Endothelial cell (in vitro differentiated cells): ENCODE measurements at regions not wholly inside any gene's neighbourhood (a gene's known extent, or its start where the extent isn't known, plus 50 kb on each side); places are given as distances from the start of the nearest gene placed in this dataset.

ENCODE experiments used
- DNase-seq: peaks from one replicate; pipeline ENCODE4 v3.0.0; 2021; ENCODE audit warnings: low spot score
- H3K27ac Mint-ChIP-seq: one replicate; pipeline ENCODE4 v1.8.0; 2021; ENCODE audit warnings: mixed read lengths, inconsistent platforms; ENCODE audit not compliant: unreplicated experiment
- H3K27me3 Mint-ChIP-seq: one replicate; pipeline ENCODE4 v1.8.0; 2021; ENCODE audit warnings: mild to moderate bottlenecking, moderate library complexity, mixed read lengths, inconsistent platforms; ENCODE audit not compliant: unreplicated experiment
- H3K36me3 Mint-ChIP-seq: one replicate; pipeline ENCODE4 v1.8.0; 2021; ENCODE audit warnings: mild to moderate bottlenecking, low read depth, mixed read lengths, inconsistent platforms; ENCODE audit not compliant: unreplicated experiment
- H3K4me1 Mint-ChIP-seq: one replicate; pipeline ENCODE4 v1.8.0; 2021; ENCODE audit warnings: mild to moderate bottlenecking, mixed read lengths, inconsistent platforms; ENCODE audit not compliant: unreplicated experiment
- H3K4me3 Mint-ChIP-seq: one replicate; pipeline ENCODE4 v1.8.0; 2021; ENCODE audit warnings: mild to moderate bottlenecking, mixed read lengths, inconsistent platforms; ENCODE audit not compliant: unreplicated experiment
- H3K9me3 Mint-ChIP-seq: one replicate; pipeline ENCODE4 v1.8.0; 2021; ENCODE audit warnings: mixed read lengths, inconsistent platforms; ENCODE audit not compliant: unreplicated experiment
- CTCF ChIP-seq: fragments of 200-600 bp; sonication (generic); IDR thresholded peaks from one replicate; pipeline ENCODE4 v1.5.0; 2021; ENCODE audit warnings: antibody characterized with exemption; ENCODE audit not compliant: unreplicated experiment

DNA sequence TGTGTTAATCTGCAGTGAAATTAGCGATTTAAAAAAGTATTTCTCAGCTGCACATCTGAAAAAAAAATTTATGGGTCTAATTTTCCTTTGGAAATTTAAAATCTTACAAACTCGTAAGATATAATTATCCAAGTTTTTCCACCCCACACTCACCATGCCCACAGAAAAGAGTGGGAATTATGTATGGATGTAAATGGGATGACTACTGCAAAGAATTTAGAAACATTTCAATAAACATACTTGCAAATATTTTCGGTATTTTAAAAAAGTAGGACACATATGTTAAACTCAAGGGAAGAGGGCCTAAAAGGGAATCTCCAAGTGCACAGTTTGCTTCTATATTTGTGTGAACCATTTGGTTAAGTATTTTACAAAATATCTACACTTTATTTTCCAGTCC is 1039.9 kb upstream of the POU3F3 start:
- H3K27ac Mint-ChIP-seq = no peak overlapping the region

DNA sequence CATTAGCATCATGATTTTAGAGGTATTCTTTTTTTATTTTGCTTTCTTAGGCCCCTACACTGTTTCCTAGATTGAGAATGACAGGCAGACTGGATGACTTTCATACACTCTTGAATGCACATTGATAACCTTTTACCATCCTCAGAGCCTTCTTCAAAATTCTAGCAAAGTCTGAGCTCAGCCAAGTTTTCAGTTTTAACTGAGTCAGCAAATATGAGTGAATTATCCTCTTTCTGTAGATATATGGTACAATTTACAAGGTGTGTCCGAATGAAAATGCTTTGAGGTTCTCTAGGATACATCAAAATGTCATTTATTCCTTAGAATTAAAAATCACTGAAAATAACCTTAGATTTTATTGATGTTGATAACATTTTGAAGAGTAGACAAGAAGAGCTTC is 1038.2 kb upstream of the POU3F3 start:
- Mint-ChIP-seq H3K36me3 (no peaks in the 10 kb centered on the region), H3K9me3 (no peaks in the 10 kb centered on the region), H3K4me3 (no peak overlapping the region), H3K27ac (no peak overlapping the region), H3K4me1 (no peaks in the 10 kb centered on the region), H3K27me3 (no peaks in the 10 kb centered on the region)
- no peak for DNase-seq
- no peak for TF ChIP-seq CTCF

More for the DNA sequence above, 1039.9 kb upstream of the POU3F3 start:
- Mint-ChIP-seq H3K36me3 (no peaks in the 10 kb centered on the region), H3K27me3 (peaks cover 2% of the 10 kb centered on the region), H3K4me3 (no peak overlapping the region), H3K4me1 (no peaks in the 10 kb centered on the region), H3K9me3 (no peaks in the 10 kb centered on the region)
- no peak for TF ChIP-seq CTCF
- DNase-seq = no peak

DNA sequence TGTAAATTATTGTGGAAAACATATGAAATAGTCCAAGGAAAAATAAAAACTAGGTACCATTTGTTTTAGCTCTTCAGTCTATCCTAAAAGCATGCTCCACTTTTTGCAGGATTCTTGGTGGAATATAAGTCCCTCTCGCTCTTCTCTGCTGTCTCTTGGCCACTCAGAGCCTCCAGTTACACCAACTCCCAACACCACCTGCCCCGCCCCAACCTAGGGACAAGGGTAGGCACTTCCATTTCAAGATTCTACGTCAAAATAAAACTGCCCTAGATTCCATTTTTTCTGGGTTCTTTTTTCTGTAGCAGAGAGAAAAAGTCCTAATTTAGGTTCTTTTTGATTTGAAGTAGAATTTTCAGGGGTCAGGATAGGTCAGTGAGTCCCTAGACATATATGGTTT is 1036.2 kb upstream of the POU3F3 start:
- Mint-ChIP-seq H3K4me3 (no peak overlapping the region), H3K27me3 (no peaks in the 10 kb centered on the region), H3K27ac (no peak overlapping the region), H3K4me1 (no peaks in the 10 kb centered on the region), H3K36me3 (no peaks in the 10 kb centered on the region), H3K9me3 (no peaks in the 10 kb centered on the region)
- no peak for DNase-seq
- TF ChIP-seq CTCF = no peak

DNA sequence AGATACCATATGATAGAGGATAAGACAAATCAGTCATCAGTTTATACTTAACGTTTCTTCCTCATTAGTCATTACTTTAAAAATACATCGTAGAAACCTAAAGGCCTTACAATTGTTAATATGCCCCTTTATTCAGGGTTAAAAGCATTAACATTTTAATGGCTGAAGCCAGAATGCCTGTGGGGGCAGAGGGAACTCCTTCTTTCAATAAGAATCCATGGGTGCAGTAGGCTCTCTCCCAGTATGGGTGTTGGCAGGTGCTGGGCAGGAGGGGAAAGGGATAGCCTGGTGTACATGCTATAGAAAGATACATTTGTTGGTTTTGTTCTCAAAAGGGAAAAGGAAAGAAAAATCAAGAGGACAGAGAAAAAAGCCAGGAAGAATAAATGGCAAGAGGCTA is 1035.7 kb upstream of the POU3F3 start:
- DNase-seq = no peak
- no peak overlapping the region for H3K4me3 Mint-ChIP-seq
- H3K27me3 Mint-ChIP-seq = no peaks in the 10 kb centered on the region
- no peaks in the 10 kb centered on the region for H3K4me1 Mint-ChIP-seq
- H3K9me3 Mint-ChIP-seq = no peaks in the 10 kb centered on the region
- H3K36me3 Mint-ChIP-seq = no peaks in the 10 kb centered on the region
- no peak overlapping the region for H3K27ac Mint-ChIP-seq
- TF ChIP-seq CTCF = no peak

DNA sequence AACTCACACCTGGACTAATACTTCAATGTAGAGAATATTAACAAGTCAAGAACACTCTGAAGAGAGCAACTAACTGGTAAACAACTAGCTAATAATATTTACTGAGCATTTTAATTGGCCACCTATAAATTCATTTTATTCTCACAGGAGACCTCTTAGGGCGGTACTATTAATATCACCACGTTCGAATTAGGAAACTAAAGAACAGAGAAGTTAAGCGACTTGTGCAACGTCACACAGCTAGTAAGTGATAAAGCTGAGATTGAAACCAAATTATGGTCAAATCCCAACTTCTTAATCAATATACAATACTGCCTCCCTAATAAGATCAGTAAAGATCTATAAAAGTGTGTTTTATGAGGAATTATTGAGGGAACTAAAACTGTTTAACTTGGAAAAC is 1034.3 kb upstream of the POU3F3 start:
- H3K9me3 Mint-ChIP-seq = no peaks in the 10 kb centered on the region
- DNase-seq = no peak
- no peak overlapping the region for H3K4me3 Mint-ChIP-seq
- no peaks in the 10 kb centered on the region for H3K4me1 Mint-ChIP-seq
- no peaks in the 10 kb centered on the region for H3K36me3 Mint-ChIP-seq
- H3K27ac Mint-ChIP-seq = no peak overlapping the region
- no peak for TF ChIP-seq CTCF
- no peaks in the 10 kb centered on the region for H3K27me3 Mint-ChIP-seq
